AG04449 (cell line): ENCODE measurements at regions not wholly inside any gene's neighbourhood (a gene's known extent, or its start where the extent isn't known, plus 50 kb on each side); places are given as distances from the start of the nearest gene placed in this dataset.
A peak's percentile ranks its signal among the peaks of the same experiment; 100 is the strongest.
"Not testable (repeated sequence)": the region's sequence is repeated elsewhere in the genome, so short reads cannot be mapped to it uniquely, and the experiment has no call there.

ENCODE experiments used
- CTCF ChIA-PET: fragments of 350-600 bp; formaldehyde crosslinking; extraction: SDS; loops from one replicate; lab custom pipeline; 2021; ENCODE audit warnings: antibody characterized with exemption; lab: Yijun Ruan, JAX
- POLR2A ChIA-PET: fragments of 400-600, 350-600 bp; formaldehyde crosslinking; extraction: SDS; loops from one replicate; lab custom pipeline; 2020; ENCODE audit warnings: antibody characterized with exemption, inconsistent platforms; lab: Yijun Ruan, JAX
- DNase-seq: peaks from one replicate; pipeline ENCODE4 v3.0.0-alpha.2; 2010; ENCODE audit warnings: low read depth, low spot score
- H3K4me3 ChIP-seq: 2 replicates; pipeline ENCODE4 v1.5.1; 2011; ENCODE audit warnings: low read depth, mild to moderate bottlenecking, control low read depth, low read length
- CTCF ChIP-seq: IDR thresholded peaks from one replicate; pipeline ENCODE4 v1.5.1; 2011; ENCODE audit warnings: mild to moderate bottlenecking, moderate library complexity, low read length, control low read depth, inconsistent platforms; ENCODE audit not compliant: insufficient read depth; ENCODE audit errors: missing control alignments

DNA sequence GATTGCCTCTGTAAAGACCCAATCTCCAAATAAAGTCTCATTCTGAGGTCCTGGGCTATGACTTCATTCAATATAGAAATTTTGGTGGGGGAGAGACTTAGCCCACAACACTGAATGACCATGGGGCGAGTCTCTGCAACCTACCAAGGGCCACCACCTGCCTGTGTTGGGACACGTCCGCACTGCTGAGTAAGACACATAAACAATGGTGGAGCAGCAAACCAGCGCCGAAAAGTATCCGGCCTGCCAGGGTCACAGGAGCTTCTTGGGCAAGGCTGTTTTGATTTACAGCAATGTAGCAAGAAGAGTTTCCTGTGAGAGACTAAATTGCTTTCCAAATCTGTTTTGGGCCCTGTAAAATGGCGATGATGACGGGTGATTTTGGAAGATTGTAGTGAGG, 122.3 kb downstream of the SHANK2 start:
- no peak overlapping the region for H3K4me3 ChIP-seq
- ChIA-PET CTCF (no interaction called here), POLR2A (no interaction called here)
- no peak for DNase-seq
- no peak for TF ChIP-seq CTCF

DNA sequence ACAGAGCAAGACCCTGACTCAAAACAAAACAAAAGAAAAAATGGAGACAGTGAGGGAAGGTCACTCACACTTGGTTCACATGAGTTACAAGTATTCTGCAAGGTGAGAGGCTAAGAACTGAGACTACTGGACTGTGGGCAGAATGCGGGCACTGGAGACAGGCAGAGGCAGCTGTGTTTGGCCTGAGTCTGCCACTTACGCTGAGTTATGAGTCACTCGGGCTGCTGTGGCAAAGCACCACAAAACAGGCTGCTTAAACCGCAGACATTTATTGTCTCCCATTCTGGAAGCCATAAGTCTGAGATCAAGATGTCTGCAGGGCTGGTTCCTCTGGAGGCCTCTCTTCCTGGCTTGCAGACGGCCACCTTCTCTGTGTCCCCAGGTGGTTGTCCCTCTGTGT, 122.8 kb downstream of the SHANK2 start:
- no peak for TF ChIP-seq CTCF
- ChIA-PET POLR2A (no interaction called here), CTCF (no interaction called here)
- DNase-seq, result peak; percentile 2
- no peak overlapping the region for H3K4me3 ChIP-seq

DNA sequence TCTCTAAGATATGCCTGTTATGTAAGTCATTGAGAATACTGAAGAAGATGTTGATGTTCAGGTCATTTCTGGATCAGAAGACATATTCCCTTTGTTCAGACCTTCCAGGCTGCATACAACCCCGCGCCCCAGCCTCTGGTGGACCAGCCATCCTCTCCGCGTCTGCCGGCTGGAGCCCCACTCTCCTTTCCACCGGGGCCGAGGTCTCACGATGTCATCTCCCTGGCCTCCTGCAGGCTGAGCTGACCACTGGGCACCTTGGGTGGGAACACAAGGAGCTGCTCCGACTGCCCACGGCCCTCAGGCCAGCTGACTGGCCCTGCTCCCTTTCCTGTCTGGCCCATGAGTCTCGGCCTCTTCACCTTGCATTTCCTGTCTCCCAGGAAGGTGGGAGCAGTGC, 124.6 kb downstream of the SHANK2 start:
- POLR2A ChIA-PET, result no interaction called here
- no peak overlapping the region for H3K4me3 ChIP-seq
- no peak for DNase-seq
- no peak for TF ChIP-seq CTCF
- CTCF ChIA-PET, result no interaction called here

DNA sequence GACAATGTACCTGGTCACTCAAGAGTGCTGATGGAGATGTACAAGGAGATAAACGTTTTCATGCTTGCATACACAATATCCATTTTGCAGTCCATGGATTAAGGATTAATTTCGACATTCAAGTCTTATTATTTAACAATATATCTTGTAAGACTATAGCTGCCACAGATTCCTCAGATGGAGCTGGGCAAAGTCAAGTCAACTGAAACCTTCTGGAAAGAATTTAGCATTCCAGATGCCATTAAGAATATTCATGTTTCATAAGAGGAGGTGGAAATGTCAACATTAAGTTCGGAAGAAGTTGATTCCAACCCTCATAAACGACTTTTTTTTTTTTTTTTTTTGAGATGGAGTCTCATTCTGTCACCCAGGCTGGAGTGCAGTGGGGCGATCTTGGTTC, 126.0 kb downstream of the SHANK2 start:
- H3K4me3 ChIP-seq, POLR2A ChIA-PET, CTCF ChIA-PET, DNase-seq: not testable (repeated sequence)

GRCh38 chr11:71125150-71125549, 127.2 kb downstream of the SHANK2 start:
- no peak for TF ChIP-seq CTCF
- ChIA-PET POLR2A (no interaction called here), CTCF (no interaction called here)
- no peak for DNase-seq
- H3K4me3 ChIP-seq, result no peak overlapping the region

DNA sequence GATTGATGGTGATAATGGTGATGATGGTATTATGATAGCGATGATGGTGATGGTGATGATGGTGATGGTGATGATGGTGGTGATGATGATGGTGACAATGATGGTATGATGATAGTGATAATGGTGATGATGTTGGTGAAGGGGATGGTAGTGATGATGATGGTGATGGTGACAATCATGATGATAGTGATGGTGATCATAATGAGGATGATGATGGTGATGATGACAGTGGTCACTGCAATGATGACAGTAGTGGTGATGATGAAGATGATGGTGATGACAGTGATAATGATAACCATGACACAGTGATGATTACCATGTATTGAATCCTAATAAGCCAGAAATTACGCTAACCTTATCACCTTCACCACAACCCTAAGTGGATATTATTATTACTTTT, 128.2 kb downstream of the SHANK2 start:
- CTCF ChIA-PET, result no interaction called here
- POLR2A ChIA-PET, result no interaction called here
- TF ChIP-seq CTCF, result no peak
- H3K4me3 ChIP-seq, result no peak overlapping the region
- no peak for DNase-seq

- CTCF ChIA-PET, result no interaction called here
- no peak for TF ChIP-seq CTCF
- no peak for DNase-seq
- H3K4me3 ChIP-seq, result no peak overlapping the region
- POLR2A ChIA-PET, result no interaction called here
These were observed 131.9 kb downstream of the SHANK2 start for GRCh38 chr11:71120471-71120896.
